ENCODE measurements at regions not wholly inside any gene's neighbourhood (a gene's known extent, or its start where the extent isn't known, plus 50 kb on each side); places are given as distances from the start of the nearest gene placed in this dataset.

DNA sequence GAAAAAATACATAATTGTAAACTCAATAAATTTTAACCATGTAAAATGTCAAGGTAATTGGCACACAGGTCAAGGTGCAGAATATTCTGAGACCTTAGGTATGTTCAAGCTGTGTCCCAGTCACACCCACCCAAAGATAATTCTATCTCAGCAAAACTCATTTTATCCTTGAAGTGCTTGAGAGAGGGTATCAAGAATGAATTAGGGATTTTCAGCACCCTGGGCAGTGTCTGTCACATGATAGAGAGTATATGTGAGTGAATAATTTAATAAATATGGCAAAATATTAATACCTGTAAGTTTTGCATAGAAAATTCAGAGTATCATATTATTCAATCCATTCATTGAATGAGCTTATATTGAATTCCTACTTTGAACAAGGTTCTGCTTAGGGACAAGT lies 567.9 kb downstream of the FBXO15 start:
- TF ChIP-seq, protein P1, sequence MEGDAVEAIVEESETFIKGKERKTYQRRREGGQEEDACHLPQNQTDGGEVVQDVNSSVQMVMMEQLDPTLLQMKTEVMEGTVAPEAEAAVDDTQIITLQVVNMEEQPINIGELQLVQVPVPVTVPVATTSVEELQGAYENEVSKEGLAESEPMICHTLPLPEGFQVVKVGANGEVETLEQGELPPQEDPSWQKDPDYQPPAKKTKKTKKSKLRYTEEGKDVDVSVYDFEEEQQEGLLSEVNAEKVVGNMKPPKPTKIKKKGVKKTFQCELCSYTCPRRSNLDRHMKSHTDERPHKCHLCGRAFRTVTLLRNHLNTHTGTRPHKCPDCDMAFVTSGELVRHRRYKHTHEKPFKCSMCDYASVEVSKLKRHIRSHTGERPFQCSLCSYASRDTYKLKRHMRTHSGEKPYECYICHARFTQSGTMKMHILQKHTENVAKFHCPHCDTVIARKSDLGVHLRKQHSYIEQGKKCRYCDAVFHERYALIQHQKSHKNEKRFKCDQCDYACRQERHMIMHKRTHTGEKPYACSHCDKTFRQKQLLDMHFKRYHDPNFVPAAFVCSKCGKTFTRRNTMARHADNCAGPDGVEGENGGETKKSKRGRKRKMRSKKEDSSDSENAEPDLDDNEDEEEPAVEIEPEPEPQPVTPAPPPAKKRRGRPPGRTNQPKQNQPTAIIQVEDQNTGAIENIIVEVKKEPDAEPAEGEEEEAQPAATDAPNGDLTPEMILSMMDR (IDR thresholded peaks at IDR 0.05): no peak
- TF ChIP-seq EP300 (IDR thresholded peaks at IDR 0.05): no peak
- no peak for TF ChIP-seq POLR2A (IDR thresholded peaks at IDR 0.05)
